GM12874 (cell line): ENCODE measurements at regions not wholly inside any gene's neighbourhood (a gene's known extent, or its start where the extent isn't known, plus 50 kb on each side); places are given as distances from the start of the nearest gene placed in this dataset.

Source experiments
- TF ChIP-seq, protein P1 (sequence below): IDR thresholded peaks from 2 replicates; pipeline ENCODE4 v1.5.1; 2011; ENCODE audit warnings: low read depth, mild to moderate bottlenecking, control low read depth, low read length, moderate library complexity; ENCODE audit not compliant: insufficient read depth

DNA sequence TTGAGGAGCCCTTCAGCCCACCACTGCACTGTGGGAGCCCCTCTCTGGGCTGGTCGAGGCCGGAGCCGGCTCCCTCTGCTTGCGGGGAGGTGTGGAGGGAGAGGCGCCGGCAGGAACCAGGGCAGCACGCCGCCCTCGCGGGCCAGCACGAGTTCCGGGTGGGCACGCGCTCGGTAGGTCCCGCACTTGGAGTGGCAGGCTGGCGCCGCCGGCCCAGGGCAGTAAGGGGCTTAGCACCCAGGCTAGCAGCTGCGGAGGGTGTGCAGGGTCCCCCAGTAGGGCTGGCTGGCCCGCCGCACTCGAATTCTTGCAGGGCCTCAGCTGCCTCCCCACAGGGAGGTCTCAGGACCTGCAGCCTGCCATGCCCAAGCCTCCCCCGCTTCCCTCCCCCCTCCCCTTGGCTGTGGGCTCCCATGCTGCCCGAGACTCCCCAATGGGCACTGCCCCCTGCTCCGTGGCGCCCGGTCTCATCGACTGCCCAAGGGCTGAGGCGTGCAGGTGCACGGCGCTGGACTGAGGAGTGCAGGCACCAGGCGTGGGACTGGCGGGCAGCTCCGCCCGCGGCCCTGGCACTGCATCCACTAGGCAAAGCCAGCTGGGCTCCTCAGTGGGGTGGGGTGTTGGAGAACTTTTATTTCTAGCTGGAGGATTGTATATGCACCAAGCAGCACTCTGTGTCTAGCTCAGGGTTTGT lies 127.5 kb downstream of the DCK start:
- TF ChIP-seq, protein P1, sequence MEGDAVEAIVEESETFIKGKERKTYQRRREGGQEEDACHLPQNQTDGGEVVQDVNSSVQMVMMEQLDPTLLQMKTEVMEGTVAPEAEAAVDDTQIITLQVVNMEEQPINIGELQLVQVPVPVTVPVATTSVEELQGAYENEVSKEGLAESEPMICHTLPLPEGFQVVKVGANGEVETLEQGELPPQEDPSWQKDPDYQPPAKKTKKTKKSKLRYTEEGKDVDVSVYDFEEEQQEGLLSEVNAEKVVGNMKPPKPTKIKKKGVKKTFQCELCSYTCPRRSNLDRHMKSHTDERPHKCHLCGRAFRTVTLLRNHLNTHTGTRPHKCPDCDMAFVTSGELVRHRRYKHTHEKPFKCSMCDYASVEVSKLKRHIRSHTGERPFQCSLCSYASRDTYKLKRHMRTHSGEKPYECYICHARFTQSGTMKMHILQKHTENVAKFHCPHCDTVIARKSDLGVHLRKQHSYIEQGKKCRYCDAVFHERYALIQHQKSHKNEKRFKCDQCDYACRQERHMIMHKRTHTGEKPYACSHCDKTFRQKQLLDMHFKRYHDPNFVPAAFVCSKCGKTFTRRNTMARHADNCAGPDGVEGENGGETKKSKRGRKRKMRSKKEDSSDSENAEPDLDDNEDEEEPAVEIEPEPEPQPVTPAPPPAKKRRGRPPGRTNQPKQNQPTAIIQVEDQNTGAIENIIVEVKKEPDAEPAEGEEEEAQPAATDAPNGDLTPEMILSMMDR = no peak

DNA sequence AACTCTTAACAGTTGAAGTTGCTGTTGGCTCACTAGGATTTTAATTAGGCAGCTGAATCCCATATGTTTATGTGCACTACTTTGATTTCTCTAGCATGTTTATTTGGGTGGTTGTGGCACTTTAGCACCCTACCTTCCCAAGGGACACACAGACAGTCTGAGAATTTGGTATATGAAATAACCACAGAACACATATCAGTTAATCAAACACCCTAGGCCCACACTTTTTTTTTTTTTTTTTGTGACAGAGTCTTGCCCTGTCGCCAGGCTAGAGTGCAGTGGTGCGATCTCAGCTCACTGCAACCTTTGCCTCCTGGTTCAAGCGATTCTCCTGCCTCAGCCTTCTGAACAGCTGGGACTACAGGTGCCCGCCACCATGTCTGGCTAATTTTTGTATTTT lies 130.5 kb downstream of the DCK start:
- TF ChIP-seq, protein P1 = no peak

DNA sequence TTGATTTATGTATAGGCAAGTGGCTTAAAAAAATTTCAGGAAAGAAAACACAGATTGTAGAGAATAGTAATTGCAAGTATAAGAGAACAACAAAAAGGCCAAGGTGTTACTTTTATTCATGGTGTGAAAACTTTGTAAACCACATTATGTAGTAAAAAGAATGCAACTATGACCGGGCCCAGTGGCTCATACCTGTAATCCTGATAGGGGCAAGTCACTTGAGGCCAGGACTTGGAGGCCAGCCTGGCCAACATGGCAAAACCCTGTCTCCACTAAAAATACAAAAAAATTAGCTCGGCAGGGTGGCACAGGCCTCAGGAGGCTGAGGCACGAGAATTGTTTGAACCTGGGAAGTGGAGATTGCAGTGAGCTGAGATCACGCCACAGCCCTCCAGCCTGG lies 131.7 kb downstream of the DCK start:
- TF ChIP-seq, protein P1 = no peak

DNA sequence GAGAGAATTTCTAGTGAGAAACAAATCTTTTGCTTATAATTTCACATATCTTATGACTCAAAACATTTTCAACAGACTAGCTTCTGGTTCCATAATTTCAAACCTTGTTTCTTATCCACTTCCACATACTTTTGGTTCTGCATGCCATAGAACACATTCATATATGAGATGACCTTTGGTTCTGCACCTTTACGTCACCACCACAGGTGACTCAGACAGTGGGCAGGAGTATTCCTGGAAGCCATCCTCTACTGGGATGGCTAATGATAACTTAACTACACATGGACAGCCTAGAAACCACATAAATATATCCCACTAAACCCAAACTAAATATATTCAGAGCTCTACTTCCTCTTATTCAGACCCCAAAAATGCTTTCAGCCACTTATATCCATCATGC lies 133.3 kb downstream of the DCK start:
- TF ChIP-seq, protein P1 = no peak

DNA sequence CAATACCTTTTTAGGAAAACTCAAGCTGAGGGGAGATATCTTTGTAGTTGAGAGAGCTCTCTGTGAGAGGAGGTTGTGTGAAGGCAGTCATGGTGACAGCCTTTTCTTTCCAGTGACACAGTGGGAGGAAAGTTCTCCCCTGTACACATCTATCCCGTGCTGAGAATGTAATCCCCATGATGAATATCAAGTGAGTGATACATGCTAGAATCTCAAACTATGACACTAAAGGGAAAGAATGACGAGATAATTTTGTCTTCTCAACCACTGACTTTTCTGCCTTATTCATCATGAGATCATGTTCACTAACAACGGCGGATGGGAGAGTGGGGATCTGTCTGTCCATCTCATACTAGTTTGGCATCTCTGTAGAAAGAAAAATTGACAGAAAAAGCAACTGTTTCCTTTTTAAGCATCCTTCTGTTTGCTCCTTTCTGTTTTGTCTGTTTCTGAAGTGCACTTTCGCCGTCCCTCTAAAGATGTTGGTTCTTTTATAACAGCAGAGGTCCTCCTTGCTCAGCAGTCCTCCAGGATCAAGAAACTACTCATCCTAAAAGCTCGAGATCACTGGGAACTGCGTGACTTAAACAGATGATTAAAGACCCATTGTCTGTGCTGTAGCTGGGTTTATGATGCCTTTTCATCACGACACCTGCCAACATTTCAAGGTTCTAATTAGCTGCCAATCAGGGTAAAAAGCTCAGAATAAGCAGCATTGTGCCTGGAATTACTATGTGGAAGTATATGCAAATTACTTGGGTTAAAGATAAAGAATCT lies 137.6 kb downstream of the DCK start:
- TF ChIP-seq, protein P1 = no peak

DNA sequence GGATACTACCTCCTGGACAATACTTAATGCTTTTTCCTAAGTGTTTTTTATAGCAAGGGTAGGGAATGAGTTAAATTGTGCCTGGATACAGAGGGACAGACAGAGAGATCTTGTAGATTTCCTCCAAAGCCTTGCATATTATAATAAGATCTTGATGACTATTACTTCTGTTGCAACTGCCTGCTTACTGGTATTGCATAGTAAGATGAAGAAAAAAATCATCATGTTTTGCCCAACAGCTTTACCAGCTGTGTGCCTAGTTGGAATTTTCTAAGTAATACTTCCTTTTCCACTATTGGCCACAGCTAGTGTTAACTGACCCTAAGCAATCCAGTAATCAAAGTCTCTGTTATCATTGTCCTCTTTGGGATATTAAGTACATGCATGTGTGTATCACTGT lies 139.0 kb downstream of the DCK start:
- TF ChIP-seq, protein P1 = no peak

DNA sequence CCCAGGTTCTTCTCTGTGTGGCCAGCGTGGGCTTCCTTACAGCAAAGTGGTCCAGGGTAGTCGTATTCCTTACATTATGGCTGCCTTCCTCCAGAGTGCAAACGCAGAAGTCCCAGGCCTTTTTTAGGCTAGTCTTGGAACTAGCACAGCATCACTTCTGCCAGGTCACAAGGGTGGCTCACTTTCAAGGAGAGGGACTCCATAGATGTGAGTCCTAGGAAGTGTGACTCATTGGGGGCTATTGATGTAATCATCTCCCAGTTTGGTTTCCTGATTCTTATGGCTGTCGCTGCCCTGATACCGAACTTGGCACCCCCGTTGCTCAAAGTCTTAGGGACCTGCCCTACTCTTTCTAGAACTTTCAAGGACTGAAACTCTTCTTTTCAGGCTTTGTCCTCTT lies 140.0 kb downstream of the DCK start:
- TF ChIP-seq, protein P1 = no peak
